H1 (cell line): ENCODE measurements at regions not wholly inside any gene's neighbourhood (a gene's known extent, or its start where the extent isn't known, plus 50 kb on each side); places are given as distances from the start of the nearest gene placed in this dataset.

Experiments
- ATF3 ChIP-seq: IDR thresholded peaks from 2 replicates; pipeline ENCODE4 v1.6.1; 2011; ENCODE audit warnings: low read depth, mild to moderate bottlenecking, low read length; ENCODE audit not compliant: insufficient read depth
- CHD7 ChIP-seq: fragments of 300-600 bp; sonication (generic); IDR thresholded peaks from 2 replicates; pipeline ENCODE4 v1.7.1; 2012; ENCODE audit warnings: low read length, moderate library complexity, mild to moderate bottlenecking, inconsistent platforms; ENCODE audit not compliant: insufficient replicate concordance
- JUN ChIP-seq: IDR thresholded peaks from 2 replicates; pipeline ENCODE4 v1.6.1; 2011; ENCODE audit warnings: low read depth, mild to moderate bottlenecking, improper control_type of control experiment, low read length
- KDM5A ChIP-seq: fragments of 200-600 bp; IDR thresholded peaks from 2 replicates; pipeline ENCODE4 v1.7.1; 2012; ENCODE audit warnings: mild to moderate bottlenecking, low read length, inconsistent platforms, mixed read lengths
- POLR2A ChIP-seq, 2 experiments: IDR thresholded peaks; 1 replicate in 1 of 2; 2 replicates in 1 of 2; pipeline ENCODE4 v1.6.1; 2011; ENCODE audit warnings: low read depth in 2 of 2, low read length in 2 of 2, mild to moderate bottlenecking in 2 of 2; ENCODE audit errors: control extremely low read depth in 1 of 2
- RAD21 ChIP-seq, 2 experiments: IDR thresholded peaks in 1 of 2; conservative IDR thresholded peaks in 1 of 2; 2 replicates each; pipeline ENCODE4 v1.6.1; 2011; ENCODE audit warnings: low read depth in 2 of 2, low read length in 2 of 2, improper control_type of control experiment in 1 of 2, inconsistent platforms in 1 of 2, mild to moderate bottlenecking in 1 of 2, moderate library complexity in 1 of 2
- SIN3A ChIP-seq, 2 experiments: IDR thresholded peaks in 1 of 2; conservative IDR thresholded peaks in 1 of 2; 2 replicates each; pipeline ENCODE4 v1.6.1; 2011 to 2012; ENCODE audit warnings: low read length in 2 of 2, improper control_type of control experiment in 1 of 2, low read depth in 1 of 2, mild to moderate bottlenecking in 1 of 2
- SRF ChIP-seq: IDR thresholded peaks from 2 replicates; pipeline ENCODE4 v1.6.1; 2011; ENCODE audit warnings: mild to moderate bottlenecking, low read depth, low read length, moderate library complexity
- TAF7 ChIP-seq: optimal IDR thresholded peaks from 2 replicates; pipeline ENCODE3; 2011; ENCODE audit warnings: low read depth, mild to moderate bottlenecking, inconsistent platforms, low read length, moderate library complexity, borderline replicate concordance
- TBP ChIP-seq: IDR thresholded peaks from 2 replicates; pipeline ENCODE4 v1.6.1; 2011; ENCODE audit warnings: low read depth, low read length, improper control_type of control experiment
- YY1 ChIP-seq: IDR thresholded peaks from 2 replicates; pipeline ENCODE4 v1.6.1; 2011; ENCODE audit warnings: low read depth, mild to moderate bottlenecking, low read length

- no peak for TF ChIP-seq CHD7
- TF ChIP-seq SIN3A (conservative IDR thresholded peaks at IDR 0.05 in 1 of 2, IDR thresholded peaks at IDR 0.05 in 1 of 2; ENCODE audit: low read depth in 1 of 2, low read length in 2 of 2), result no peak
- no peak for TF ChIP-seq SRF
- TF ChIP-seq JUN, result no peak
- no peak for TF ChIP-seq ATF3
- no peak for TF ChIP-seq POLR2A (IDR thresholded peaks at IDR 0.05; ENCODE audit: control extremely low read depth in 1 of 2, low read depth in 2 of 2, low read length in 2 of 2)
- no peak for TF ChIP-seq KDM5A
- no peak for TF ChIP-seq YY1
- no peak for TF ChIP-seq TBP
- TF ChIP-seq TAF7, result no peak
- TF ChIP-seq RAD21 (IDR thresholded peaks at IDR 0.05 in 1 of 2, conservative IDR thresholded peaks at IDR 0.05 in 1 of 2; ENCODE audit: low read depth in 2 of 2, low read length in 2 of 2), result no peak
These were observed 248.6 kb downstream of the NDUFA10 start (continued) for GRCh38 chr2:239776436-239777005.
